K562 (cell line): ENCODE measurements at regions not wholly inside any gene's neighbourhood (a gene's known extent, or its start where the extent isn't known, plus 50 kb on each side); places are given as distances from the start of the nearest gene placed in this dataset.

Source experiments
- ATAC-seq: fragments of 200-7000 bp; cut with Tn5 transposase; 3 replicates; pipeline ENCODE4 v1.9.1; 2020; ENCODE audit warnings: moderate library complexity
- BruUV-seq: library from RNA; stranded (reverse); fragments of 400-500 nt; replicated peaks from 2 replicates; lab custom pipeline; 2021; lab: Mats Ljungman, UMichigan
- CTCF ChIA-PET: fragments of 300-600 bp; formaldehyde crosslinking; extraction: SDS; loops from one replicate; lab custom pipeline; 2021; ENCODE audit warnings: low intra/inter-chr PET ratio; lab: Yijun Ruan, JAX
- POLR2A ChIA-PET: fragments of 300-600, 350-650 bp; sonication (Branson Sonifier 250); formaldehyde crosslinking; extraction: SDS; loops from one replicate; lab custom pipeline; 2021; ENCODE audit warnings: antibody characterized with exemption, inconsistent platforms; lab: Yijun Ruan, JAX
- DNase-seq, 4 experiments: peaks; one replicate each; pipeline versions ENCODE4 v3.0.0 to v3.0.0-alpha.2; 2011 to 2018; ENCODE audit warnings: low spot score in 3 of 4, mixed read lengths in 3 of 4; ENCODE audit errors: extremely low read depth in 1 of 4
- FAIRE-seq: peaks from 2 replicates; lab custom pipeline; 2011; peaks lifted over from hg19 to GRCh38; lab: Jason Lieb, UNC
- H2AFZ ChIP-seq: 2 replicates; pipeline ENCODE4 v1.6.0; 2011; ENCODE audit warnings: low read depth, low read length, control low read depth, inconsistent platforms
- H3K27ac ChIP-seq: fragments of 200-600 bp; 3 replicates; pipeline ENCODE4 v1.8.0; 2011; ENCODE audit warnings: low read depth, mild to moderate bottlenecking, control low read depth, inconsistent platforms, low read length, moderate library complexity, mixed read lengths; ENCODE audit errors: extremely low read depth
- H3K27me3 ChIP-seq, 2 experiments: fragments of 300-600 bp in 1 of 2; 2 replicates in 1 of 2; 3 replicates in 1 of 2; pipeline versions ENCODE4 v1.6.0 to v1.8.0; 2011; ENCODE audit warnings: inconsistent platforms in 2 of 2, low read length in 2 of 2, mild to moderate bottlenecking in 1 of 2, mixed read lengths in 1 of 2, moderate library complexity in 1 of 2; ENCODE audit not compliant: control insufficient read depth in 2 of 2, insufficient read depth in 2 of 2
- H3K36me3 ChIP-seq: fragments of 300-600 bp; 3 replicates; pipeline ENCODE4 v1.8.0; 2011; ENCODE audit warnings: mild to moderate bottlenecking, low read length, inconsistent platforms; ENCODE audit not compliant: control insufficient read depth, insufficient read depth
- H3K4me1 ChIP-seq, 2 experiments: fragments of 200-600 bp in 1 of 2; replicated peaks in 1 of 2; 2 replicates in 1 of 2; 3 replicates in 1 of 2; pipeline versions ENCODE4 v1.5.1 to v1.8.0; 2011; ENCODE audit warnings: inconsistent platforms in 2 of 2, low read length in 2 of 2, mild to moderate bottlenecking in 1 of 2, mixed read lengths in 1 of 2, moderate library complexity in 1 of 2; ENCODE audit not compliant: control insufficient read depth in 2 of 2, insufficient read depth in 2 of 2
- H3K4me2 ChIP-seq: 2 replicates; pipeline ENCODE4 v1.6.1; 2011; ENCODE audit warnings: low read length, control low read depth, inconsistent platforms, mixed read lengths; ENCODE audit not compliant: insufficient read depth
- H3K4me3 ChIP-seq: fragments of 200-600 bp; sonication (generic), shearing (Covaris generic); 2 replicates; pipeline ENCODE4 v1.5.1; 2016; ENCODE audit warnings: control low read depth, inconsistent platforms
- H3K79me2 ChIP-seq: fragments of 200-600 bp; 3 replicates; pipeline ENCODE4 v1.8.0; 2011; ENCODE audit warnings: low read length, inconsistent platforms; ENCODE audit not compliant: control insufficient read depth, insufficient read depth
- H3K9ac ChIP-seq, 2 experiments: 2 replicates each; pipeline versions ENCODE4 v1.6.0 to v1.6.1; 2011; ENCODE audit warnings: low read depth in 2 of 2, low read length in 2 of 2, control low read depth in 1 of 2, inconsistent platforms in 1 of 2, mild to moderate bottlenecking in 1 of 2, mixed read lengths in 1 of 2; ENCODE audit not compliant: insufficient read depth in 1 of 2
- H3K9me1 ChIP-seq: one replicate; pipeline ENCODE4 v1.6.0; 2011; ENCODE audit warnings: inconsistent platforms, mild to moderate bottlenecking, low read length, moderate library complexity; ENCODE audit not compliant: control insufficient read depth, insufficient read depth
- H3K9me3 ChIP-seq: replicated peaks from 2 replicates; pipeline ENCODE4 v1.5.1; 2011; ENCODE audit warnings: low read depth, low read length, inconsistent platforms; ENCODE audit not compliant: control insufficient read depth, insufficient read depth
- H4K20me1 ChIP-seq: replicated peaks from 2 replicates; pipeline ENCODE4 v1.6.1; 2011; ENCODE audit warnings: low read length, inconsistent platforms, mixed read lengths; ENCODE audit not compliant: control insufficient read depth, insufficient read depth
- BACH1 ChIP-seq: fragments of 200-800 bp; sonication (Bioruptor generic); IDR thresholded peaks from 2 replicates; pipeline ENCODE4 v1.6.1; 2016; ENCODE audit warnings: missing genetic modification characterization, missing compliant biosample characterization
- BRCA1 ChIP-seq, 2 experiments: fragments of 450-650 bp in 1 of 2; sonication (generic) in 1 of 2; formaldehyde crosslinking in 1 of 2; IDR thresholded peaks; 2 replicates each; pipeline versions ENCODE4 v1.5.0 to v1.6.1; 2017 to 2020; ENCODE audit warnings: mild to moderate bottlenecking in 1 of 2, missing genetic modification reagents in 1 of 2
- DLX4 ChIP-seq: fragments of 250-450 bp; sonication (Bioruptor Pico); IDR thresholded peaks from 2 replicates; pipeline ENCODE4 v1.6.1; 2021; ENCODE audit warnings: mild to moderate bottlenecking
- ETS1 ChIP-seq: conservative IDR thresholded peaks from 2 replicates; pipeline ENCODE4 v1.6.1; 2011; ENCODE audit warnings: low read depth, mild to moderate bottlenecking, low read length; ENCODE audit not compliant: control insufficient read depth
- GABPB2 ChIP-seq: fragments of 250-450 bp; sonication (Bioruptor Pico); conservative IDR thresholded peaks from 2 replicates; pipeline ENCODE4 v1.5.1; 2021; ENCODE audit warnings: mild to moderate bottlenecking
- MAZ ChIP-seq, 2 experiments: fragments of 450-650 bp in 1 of 2; sonication (generic) in 1 of 2; formaldehyde crosslinking; IDR thresholded peaks in 1 of 2; conservative IDR thresholded peaks in 1 of 2; 2 replicates each; pipeline versions ENCODE4 v1.4.0 to v1.5.0; 2020; ENCODE audit warnings: mild to moderate bottlenecking in 1 of 2, missing genetic modification reagents in 1 of 2
- SMAD1 ChIP-seq: fragments of 150-350 bp; IDR thresholded peaks from 2 replicates; pipeline ENCODE4 v1.6.1; 2014; ENCODE audit warnings: low read length, low read depth; ENCODE audit not compliant: partially characterized antibody
- SRSF1 ChIP-seq: fragments of 200-400 bp; formaldehyde crosslinking; IDR thresholded peaks from 2 replicates; pipeline ENCODE4 v1.6.1; 2017; ENCODE audit warnings: mild to moderate bottlenecking, low read depth, low read length, moderate library complexity
- TSHZ1 ChIP-seq: fragments of 250-450 bp; sonication (Bioruptor Pico); IDR thresholded peaks from 2 replicates; pipeline ENCODE4 v1.4.0; 2020; ENCODE audit warnings: mild to moderate bottlenecking, moderate library complexity
- YBX1 ChIP-seq: fragments of 450-650 bp; IDR thresholded peaks from 2 replicates; pipeline ENCODE4 v1.7.1; 2016; ENCODE audit warnings: mild to moderate bottlenecking
- ZNF212 ChIP-seq: fragments of 450-650 bp; formaldehyde crosslinking; IDR thresholded peaks from 2 replicates; pipeline ENCODE4 v1.4.0; 2020; ENCODE audit warnings: mild to moderate bottlenecking
- ZSCAN32 ChIP-seq: fragments of 450-650 bp; formaldehyde crosslinking; IDR thresholded peaks from 2 replicates; pipeline ENCODE4 v1.4.0; 2020; ENCODE audit warnings: mild to moderate bottlenecking, moderate library complexity
- ZZZ3 ChIP-seq: fragments of 450-650 bp; IDR thresholded peaks from 2 replicates; pipeline ENCODE4 v1.6.1; 2016; ENCODE audit warnings: antibody characterized with exemption, mild to moderate bottlenecking, moderate library complexity
- WGBS: fragments of 100-300 bp; shearing (Covaris generic); methylation state at CpG from one replicate; pipeline ENCODE4 v1.1.6; 2016; ENCODE audit warnings: low coverage, mixed read lengths; ENCODE audit not compliant: insufficient coverage; ENCODE audit errors: missing lambda C conversion rate; 5-methylcytosine and 5-hydroxymethylcytosine counted together
- in situ Hi-C: fragments of 300-500 bp; cut with MboI; formaldehyde crosslinking; loops from 4 replicates; pipeline ENCODE4 v1.15.0; 2018; ENCODE audit warnings: inconsistent platforms, mixed read lengths
- intact Hi-C: fragments of 100-400 bp; cut with micrococcal nuclease; formaldehyde crosslinking; loops from 2 replicates; pipeline ENCODE4 v1.14.2; 2022

- intact Hi-C loops: no loop called here
- in situ Hi-C loops: no loop called here
- Histone ChIP-seq H3K36me3 (no peaks in the 10 kb centered on the region), H3K27ac (no peak overlapping the region), H4K20me1 (no peaks in the 10 kb centered on the region), H3K79me2 (no peaks in the 10 kb centered on the region), H3K4me3 (no peak overlapping the region), H3K9me3 (no peaks in the 10 kb centered on the region), H3K9ac (no peak overlapping the region), H3K9me1 (no peaks in the 10 kb centered on the region), H3K4me1 (no peaks in the 10 kb centered on the region), H3K27me3 (peaks cover 0 to 6% of the 10 kb centered on the region in 2 experiments; a peak in 2 of 5 replicates), H3K4me2 (no peak overlapping the region), H2AFZ (no peak overlapping the region)
- no peak for TF ChIP-seq ETS1
- no peak for TF ChIP-seq BRCA1 (IDR thresholded peaks at IDR 0.05)
- no peak for TF ChIP-seq BRCA1 (CRISPR knock-in tag; IDR thresholded peaks at IDR 0.05)
- no peak for TF ChIP-seq MAZ (CRISPR knock-in tag; conservative IDR thresholded peaks at IDR 0.05 in 1 of 2, IDR thresholded peaks at IDR 0.05 in 1 of 2)
- no peak for TF ChIP-seq TSHZ1 (CRISPR knock-in tag)
- no peak for TF ChIP-seq ZNF212 (CRISPR knock-in tag)
- TF ChIP-seq SMAD1: no peak
- no peak for TF ChIP-seq DLX4 (CRISPR knock-in tag)
- TF ChIP-seq ZZZ3: no peak
- TF ChIP-seq BACH1 (tag): no peak
- TF ChIP-seq YBX1: no peak
- TF ChIP-seq GABPB2 (CRISPR knock-in tag): no peak
- TF ChIP-seq ZSCAN32 (CRISPR knock-in tag): no peak
- no peak for TF ChIP-seq SRSF1
- ChIA-PET CTCF (no interaction called here), POLR2A (interaction anchor here (0.6 kb wide), 1 partner anchor 10 kb away, joined by 3 read pairs; no protein-coding TSS in a partner anchor)
- WGBS: under 1% methylated on average over 14 of the region's 14 CpGs
- FAIRE-seq: no peak
- no TSS peak for BruUV-seq
- no peak; the same call in 1 of the 3 replicates for ATAC-seq
- DNase-seq: no peak
Measured at GRCh38 chr4:169859366-169860216, 101.8 kb upstream of the HPF1 start.
